GM21825 (cell line): ENCODE measurements at regions not wholly inside any gene's neighbourhood (a gene's known extent, or its start where the extent isn't known, plus 50 kb on each side); places are given as distances from the start of the nearest gene placed in this dataset.

Source experiments
- ATAC-seq: cut with Tn5 transposase; IDR thresholded peaks from one replicate; pipeline ENCODE4 v1.9.1; 2021; ENCODE audit warnings: mild to moderate bottlenecking, moderate library complexity; ENCODE audit not compliant: unreplicated experiment

DNA sequence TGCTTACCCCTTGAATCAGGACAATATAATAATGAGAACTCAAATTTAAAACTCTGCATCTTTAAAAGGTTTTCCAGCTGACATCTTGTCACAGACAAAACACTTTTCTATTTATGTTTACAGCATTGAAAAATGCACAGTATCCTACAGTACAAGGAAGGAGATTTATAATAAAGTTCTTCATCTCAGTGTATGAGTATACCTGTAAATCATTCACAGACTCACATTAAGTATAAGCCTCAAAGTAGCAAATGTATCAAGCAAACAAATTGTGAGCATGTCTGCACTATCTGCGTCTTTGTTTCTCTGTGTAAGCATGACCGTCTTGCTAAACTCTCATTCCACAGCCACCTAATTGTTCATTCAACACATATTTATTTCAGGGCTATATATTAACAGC is 52.8 kb downstream of the PPP1R2C start:
- no peak for ATAC-seq

DNA sequence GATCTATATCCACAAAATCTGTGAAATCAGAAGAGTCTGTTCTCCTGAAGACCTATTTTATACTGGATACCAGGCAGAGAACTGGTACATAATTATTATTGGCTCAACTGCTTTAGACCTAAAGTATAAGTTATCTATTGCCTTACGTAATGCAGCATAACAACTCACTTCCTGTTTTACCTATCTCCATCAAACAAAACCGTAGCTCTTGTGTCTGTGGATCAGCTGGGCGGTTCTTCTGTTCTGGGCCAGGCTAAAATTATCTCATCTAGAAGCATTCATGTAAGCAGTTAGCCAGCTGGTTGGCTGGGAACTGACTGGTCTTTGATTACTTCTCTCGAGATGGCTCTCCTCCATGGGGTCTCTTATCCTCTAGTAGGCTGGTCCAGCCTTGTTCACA is 57.8 kb downstream of the PPP1R2C start:
- no peak for ATAC-seq

DNA sequence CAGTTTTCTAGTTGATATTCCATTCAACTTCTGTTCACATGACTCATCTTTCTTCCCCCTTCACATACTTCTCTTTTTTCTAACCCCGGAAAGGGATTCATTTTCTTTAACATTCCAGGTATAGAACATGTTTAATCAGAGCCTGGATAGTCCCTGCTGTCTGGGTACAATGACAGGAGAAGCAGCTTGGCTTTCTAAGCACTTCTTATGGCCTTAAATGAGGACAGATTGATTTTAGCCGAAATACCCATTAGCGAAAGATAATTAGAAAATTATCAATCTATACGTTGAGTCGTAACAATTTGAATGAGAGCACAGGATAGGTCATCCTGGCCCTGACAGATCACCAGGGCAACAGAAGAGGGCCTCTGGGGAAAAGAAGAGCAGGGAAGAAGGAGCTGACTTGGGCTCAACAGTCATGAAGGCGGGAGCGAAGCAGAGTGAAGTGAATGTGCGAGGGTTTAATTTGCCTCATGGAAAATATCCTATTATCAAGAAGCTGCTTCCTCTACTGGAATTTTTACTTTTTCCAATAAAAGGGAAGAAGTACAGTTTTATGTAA is 62.2 kb downstream of the PPP1R2C start:
- no peak for ATAC-seq

DNA sequence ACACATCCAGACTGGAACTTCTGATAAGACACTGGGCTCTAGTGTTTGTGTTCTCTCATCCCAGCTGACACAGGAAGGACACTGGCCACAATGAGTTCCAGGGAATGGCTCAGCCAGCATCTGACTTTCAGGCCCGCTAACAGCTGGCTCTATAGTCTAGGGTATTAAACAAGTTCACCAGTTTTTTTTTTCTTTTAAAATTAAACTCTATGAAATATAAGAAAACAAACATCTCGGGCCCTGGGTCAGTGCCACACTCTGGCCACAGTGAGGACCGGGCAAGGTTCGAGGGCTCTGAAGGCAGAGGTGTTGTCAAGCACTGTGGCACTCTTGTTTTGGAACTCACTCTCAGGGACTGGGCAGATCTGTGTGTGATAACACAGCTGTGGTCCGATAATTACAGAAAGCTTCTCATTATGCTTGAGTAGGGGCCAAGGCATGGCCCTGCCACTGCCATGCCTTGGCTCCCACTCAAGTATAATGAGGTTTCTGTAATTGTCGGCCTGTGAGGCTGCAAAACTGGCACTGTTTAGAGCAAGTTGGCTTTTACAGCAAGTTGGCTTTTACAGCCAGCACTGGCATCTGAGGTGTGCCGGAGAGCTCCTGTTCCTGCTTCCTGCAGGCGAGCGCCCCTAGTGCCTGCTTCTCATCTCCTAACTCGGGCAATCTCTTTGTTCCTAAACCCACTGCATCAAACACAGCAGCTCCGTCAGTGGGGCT is 62.8 kb downstream of the PPP1R2C start:
- ATAC-seq, result no peak

GRCh38 chrX:42710452-42710851 is 67.5 kb downstream of the PPP1R2C start:
- ATAC-seq, result no peak

DNA sequence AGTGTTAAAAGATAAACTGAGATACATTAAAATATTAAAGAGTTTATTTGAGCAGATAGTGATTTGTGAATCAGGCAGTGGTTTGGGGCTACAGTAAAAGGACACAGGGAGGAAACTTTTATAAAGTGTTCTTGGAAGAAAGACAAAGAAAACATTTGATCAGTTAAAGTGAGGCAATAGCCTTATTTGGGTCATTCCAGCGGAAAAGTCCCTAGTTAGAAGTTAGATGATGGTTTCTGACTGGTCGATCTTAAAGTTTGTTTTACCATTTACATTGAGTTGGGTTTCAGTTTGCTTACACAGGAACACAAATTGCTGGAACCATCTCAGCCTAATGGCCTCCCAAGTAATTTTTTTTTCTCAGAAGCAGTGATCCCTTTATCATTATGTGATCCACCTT is 69.7 kb downstream of the PPP1R2C start:
- ATAC-seq, result no peak

DNA sequence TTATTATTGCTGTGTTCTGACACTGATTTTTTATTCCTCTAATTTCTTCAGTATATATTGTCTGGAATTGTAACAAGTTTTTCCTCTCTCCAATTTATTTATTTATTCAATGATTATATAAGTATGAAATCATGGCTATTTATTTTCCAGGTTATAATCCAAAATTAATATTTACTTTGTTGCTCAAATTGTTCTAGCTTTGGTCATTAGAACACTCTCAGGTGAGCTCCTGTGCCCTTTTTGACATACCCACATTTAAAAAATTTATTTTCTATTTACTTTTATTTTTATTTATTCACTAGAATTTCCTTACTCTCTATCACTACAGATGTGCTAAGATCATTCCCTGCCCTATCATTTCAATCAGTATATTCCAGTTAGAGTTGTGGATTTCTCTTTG is 70.2 kb downstream of the PPP1R2C start:
- ATAC-seq, result no peak

- ATAC-seq, result no peak
Measured at GRCh38 chrX:42704454-42704853, 73.5 kb downstream of the PPP1R2C start.

- ATAC-seq, result no peak
Measured at GRCh38 chrX:42697544-42697943, 80.4 kb downstream of the PPP1R2C start.

DNA sequence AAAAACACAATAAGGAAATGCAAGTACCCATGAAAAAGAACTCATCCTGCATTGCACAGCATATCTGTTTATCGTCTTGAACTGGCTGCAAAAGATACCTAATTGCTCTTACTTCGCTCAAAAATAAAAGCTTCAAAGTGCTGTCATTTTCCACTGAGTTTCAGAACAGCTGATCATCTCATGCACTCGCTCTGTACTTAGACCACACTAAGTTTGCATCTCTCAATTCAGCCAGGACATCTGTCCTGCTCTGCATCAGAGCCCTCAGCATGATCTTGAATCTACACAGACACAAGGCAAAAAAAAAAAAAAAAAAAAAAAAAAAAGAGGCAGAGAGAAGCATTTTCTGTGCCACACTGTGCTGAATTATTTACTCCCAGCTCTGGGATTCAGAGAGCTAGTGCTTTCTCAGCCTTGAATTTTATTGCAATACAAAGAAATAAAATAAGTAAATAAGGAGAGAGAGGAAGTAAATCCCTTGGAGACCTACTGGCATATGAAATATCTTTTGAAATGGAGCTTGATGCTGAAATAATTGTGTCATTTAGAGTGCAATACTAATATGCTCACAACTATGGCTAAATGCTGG is 81.3 kb downstream of the PPP1R2C start:
- ATAC-seq, result no peak

DNA sequence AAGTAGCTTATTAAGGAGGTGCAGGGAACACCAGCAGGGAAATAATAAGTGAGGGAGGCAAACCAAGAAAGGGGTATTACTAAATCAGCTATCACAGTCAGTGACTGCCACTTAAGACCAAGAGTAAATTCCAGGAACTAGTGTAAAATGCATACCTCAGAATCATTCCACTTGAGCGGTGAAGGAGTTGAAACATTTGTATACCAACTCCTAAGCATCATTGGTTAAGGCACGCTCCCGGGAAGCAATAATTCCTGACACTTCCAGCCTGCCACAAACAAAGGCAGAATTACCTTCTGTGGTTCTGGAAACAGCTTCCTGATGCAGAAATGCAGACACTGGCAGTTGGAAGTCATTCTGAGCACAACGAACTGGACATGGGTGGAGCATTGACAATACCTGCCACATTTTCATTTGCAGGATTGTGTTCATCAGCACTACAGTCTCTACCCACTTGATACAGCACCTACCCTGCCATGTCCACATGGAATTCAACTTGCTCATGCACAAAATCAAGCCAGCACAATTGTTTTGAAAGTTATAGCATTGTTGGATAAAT is 82.1 kb downstream of the PPP1R2C start:
- no peak for ATAC-seq

GRCh38 chrX:42694260-42694815 is 83.6 kb downstream of the PPP1R2C start:
- ATAC-seq, result no peak

- ATAC-seq, result no peak
Measured at GRCh38 chrX:42691196-42691595, 86.8 kb downstream of the PPP1R2C start.

GRCh38 chrX:42686706-42687105 is 91.3 kb downstream of the PPP1R2C start:
- no peak for ATAC-seq

DNA sequence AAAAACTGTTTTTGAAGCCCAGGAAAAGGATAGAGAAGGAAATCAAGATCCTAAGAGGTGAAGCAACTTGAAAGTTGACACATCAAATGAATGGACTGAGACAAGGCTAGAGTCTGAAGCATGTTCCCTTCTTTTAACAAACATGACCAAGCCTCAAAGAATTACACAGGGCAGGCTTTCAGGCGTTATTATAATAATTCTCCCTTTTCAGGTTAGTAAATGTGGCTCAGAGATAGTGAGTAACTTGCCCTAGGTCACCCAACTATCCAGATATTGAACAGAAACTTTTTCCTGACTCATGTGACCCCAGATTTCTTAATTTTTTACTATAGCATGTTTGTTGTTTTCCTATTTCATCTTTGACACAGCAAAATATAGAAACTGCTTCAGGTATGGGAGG is 91.7 kb downstream of the PPP1R2C start:
- no peak for ATAC-seq

DNA sequence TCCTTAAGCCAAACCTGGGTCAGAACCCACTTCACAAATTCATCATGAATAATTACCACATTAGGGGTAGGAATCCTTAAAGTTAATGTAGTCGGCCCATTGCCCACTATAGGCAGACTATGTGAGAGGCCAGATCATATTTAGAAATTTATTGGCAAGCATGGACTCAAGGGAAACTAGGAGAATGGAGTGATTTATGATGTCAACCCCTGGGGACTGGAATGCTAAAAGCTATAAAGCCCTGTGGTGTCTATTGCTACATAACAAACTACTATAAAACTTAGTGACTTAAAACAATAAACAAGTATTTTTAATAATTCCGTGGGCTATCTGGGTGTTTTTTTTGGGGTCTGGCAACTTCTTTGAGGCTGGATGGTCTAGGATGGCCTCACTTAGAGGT is 93.9 kb downstream of the PPP1R2C start:
- no peak for ATAC-seq

DNA sequence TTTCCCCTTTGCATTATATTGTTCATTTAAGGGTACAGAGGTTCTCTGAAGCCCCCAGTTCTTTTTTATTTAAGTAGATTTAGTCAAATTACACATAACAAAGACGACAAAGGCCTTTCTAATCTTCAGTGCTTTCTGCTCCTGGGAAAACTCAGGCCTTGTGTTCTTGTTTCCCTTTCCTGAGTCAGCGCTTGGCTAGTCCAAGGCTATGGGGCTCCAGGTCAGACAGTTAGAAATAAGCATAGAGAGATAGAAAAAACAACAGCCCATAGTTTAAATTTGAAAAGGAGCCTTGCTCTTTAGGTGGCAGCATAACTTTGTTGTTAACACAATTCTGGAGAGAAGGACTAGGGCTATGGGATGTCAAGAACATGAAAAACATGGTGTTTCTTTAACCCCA is 97.3 kb downstream of the PPP1R2C start:
- no peak for ATAC-seq

- ATAC-seq, result no peak
Measured at GRCh38 chrX:42678133-42678532, 99.8 kb downstream of the PPP1R2C start.

DNA sequence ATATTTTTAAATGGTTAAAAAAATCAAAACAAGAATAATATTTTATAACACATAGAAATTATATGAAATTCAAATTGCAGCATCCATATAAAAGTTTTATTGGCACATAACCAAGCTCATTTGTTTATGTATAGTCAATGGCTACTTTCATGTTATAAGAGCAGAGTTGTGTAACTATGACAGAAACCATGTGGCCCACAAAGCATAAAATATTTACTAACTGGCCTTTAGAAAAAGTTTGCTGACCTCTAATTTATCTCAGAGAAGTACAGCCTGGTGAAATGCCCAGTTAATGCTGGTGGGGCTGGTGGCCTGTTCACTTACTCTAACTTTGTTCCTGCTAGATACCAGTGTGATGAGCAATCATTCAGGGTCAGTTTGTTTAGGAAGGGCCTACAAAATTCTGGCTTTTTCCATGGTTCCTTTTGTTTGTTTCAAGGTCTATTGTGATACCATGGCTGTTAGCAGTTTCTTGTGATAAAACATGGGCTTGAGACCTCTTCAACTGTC is 104.6 kb downstream of the PPP1R2C start:
- no peak for ATAC-seq

DNA sequence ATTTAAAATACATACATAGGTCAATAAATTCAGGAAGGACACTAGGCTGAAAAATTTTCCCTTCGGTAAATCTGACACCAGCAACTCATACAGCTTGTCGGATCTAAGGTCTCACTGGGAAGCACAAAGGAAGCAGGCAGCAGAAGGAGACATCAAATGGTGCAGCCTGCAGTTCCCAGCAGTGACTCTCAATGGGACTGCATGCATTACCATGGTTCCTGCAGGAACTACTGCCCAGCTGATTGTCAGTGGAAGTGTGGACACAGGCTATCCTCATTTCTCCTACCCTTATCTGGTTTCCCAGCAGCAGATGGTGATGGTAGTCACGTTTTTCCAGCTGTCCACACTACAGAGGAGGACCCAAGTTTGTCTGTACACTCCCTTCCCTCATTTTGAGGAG is 113.3 kb downstream of the PPP1R2C start:
- no peak for ATAC-seq

DNA sequence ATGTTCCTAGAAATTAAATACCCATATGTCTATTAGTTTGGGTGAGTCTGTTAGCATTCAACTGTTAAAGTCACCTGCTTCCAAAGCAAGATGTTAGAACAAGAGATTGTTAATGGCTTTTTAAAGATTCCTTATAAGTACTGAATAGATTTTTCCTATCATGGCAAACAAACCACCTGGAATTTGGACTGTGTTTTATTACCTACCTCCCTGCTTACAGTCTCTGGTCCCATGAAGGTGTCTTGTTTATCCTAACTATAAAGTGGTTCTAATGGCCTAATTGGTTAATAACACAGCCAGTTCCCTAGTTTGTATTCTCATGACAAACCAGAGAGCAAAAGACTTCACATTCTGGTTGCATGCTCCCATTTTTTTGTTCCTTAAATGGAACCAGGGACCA is 149.5 kb downstream of the PPP1R2C start:
- no peak for ATAC-seq

GRCh38 chrX:42627891-42628290 is 150.1 kb downstream of the PPP1R2C start:
- ATAC-seq, result no peak
